ENCODE measurements at regions not wholly inside any gene's neighbourhood (a gene's known extent, or its start where the extent isn't known, plus 50 kb on each side); places are given as distances from the start of the nearest gene placed in this dataset.

GRCh38 chr20:48348022-48348421 is 479.8 kb downstream of the PREX1 start:
- TF ChIP-seq, protein P1, sequence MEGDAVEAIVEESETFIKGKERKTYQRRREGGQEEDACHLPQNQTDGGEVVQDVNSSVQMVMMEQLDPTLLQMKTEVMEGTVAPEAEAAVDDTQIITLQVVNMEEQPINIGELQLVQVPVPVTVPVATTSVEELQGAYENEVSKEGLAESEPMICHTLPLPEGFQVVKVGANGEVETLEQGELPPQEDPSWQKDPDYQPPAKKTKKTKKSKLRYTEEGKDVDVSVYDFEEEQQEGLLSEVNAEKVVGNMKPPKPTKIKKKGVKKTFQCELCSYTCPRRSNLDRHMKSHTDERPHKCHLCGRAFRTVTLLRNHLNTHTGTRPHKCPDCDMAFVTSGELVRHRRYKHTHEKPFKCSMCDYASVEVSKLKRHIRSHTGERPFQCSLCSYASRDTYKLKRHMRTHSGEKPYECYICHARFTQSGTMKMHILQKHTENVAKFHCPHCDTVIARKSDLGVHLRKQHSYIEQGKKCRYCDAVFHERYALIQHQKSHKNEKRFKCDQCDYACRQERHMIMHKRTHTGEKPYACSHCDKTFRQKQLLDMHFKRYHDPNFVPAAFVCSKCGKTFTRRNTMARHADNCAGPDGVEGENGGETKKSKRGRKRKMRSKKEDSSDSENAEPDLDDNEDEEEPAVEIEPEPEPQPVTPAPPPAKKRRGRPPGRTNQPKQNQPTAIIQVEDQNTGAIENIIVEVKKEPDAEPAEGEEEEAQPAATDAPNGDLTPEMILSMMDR (IDR thresholded peaks at IDR 0.05), result no peak
- no peak for TF ChIP-seq POLR2A (IDR thresholded peaks at IDR 0.05)

All from right lobe of liver (tissue), 4 donors.